ENCODE measurements at regions not wholly inside any gene's neighbourhood (a gene's known extent, or its start where the extent isn't known, plus 50 kb on each side); places are given as distances from the start of the nearest gene placed in this dataset.

- TF ChIP-seq, protein P1, sequence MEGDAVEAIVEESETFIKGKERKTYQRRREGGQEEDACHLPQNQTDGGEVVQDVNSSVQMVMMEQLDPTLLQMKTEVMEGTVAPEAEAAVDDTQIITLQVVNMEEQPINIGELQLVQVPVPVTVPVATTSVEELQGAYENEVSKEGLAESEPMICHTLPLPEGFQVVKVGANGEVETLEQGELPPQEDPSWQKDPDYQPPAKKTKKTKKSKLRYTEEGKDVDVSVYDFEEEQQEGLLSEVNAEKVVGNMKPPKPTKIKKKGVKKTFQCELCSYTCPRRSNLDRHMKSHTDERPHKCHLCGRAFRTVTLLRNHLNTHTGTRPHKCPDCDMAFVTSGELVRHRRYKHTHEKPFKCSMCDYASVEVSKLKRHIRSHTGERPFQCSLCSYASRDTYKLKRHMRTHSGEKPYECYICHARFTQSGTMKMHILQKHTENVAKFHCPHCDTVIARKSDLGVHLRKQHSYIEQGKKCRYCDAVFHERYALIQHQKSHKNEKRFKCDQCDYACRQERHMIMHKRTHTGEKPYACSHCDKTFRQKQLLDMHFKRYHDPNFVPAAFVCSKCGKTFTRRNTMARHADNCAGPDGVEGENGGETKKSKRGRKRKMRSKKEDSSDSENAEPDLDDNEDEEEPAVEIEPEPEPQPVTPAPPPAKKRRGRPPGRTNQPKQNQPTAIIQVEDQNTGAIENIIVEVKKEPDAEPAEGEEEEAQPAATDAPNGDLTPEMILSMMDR (IDR thresholded peaks at IDR 0.05), result no peak
- TF ChIP-seq POLR2A (IDR thresholded peaks at IDR 0.05), result no peak
Measured at GRCh38 chr1:194445244-194445643, 1258.8 kb upstream of the B3GALT2 start.
